ENCODE measurements at regions not wholly inside any gene's neighbourhood (a gene's known extent, or its start where the extent isn't known, plus 50 kb on each side); places are given as distances from the start of the nearest gene placed in this dataset.

- no peak for DNase-seq
Measured at GRCh38 chr1:77632216-77632615, 50.2 kb downstream of the ZZZ3 start.

- DNase-seq = no peak
Measured at GRCh38 chr1:77631751-77632150, 50.7 kb downstream of the ZZZ3 start.

DNA sequence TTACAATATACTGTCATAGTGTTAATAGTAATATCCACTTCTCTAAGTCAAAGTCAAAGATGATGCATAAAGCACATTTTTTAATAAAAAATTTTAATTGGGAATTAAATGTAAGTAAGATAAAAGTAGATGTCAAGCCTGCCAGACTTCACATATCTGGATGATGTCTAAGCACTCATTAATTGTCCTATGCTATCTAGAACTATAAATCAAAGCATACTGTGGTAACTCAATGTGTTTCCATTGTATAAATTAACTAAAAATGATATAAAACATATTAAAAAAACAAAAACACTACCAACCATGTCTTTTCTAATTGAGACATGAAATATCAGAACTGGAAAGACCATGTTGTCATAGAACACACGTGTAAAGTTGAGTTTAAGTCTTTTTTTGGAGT lies 51.2 kb downstream of the ZZZ3 start:
- no peak for DNase-seq

GRCh38 chr1:77627978-77628570 lies 54.4 kb downstream of the ZZZ3 start:
- DNase-seq = no peak

- peak; percentile 32 for DNase-seq
Measured at GRCh38 chr1:77625250-77625649, 57.2 kb downstream of the ZZZ3 start.

GRCh38 chr1:77624102-77624501 lies 58.4 kb downstream of the ZZZ3 start:
- peak; percentile 53 for DNase-seq

- no peak for DNase-seq
Measured at GRCh38 chr1:77623066-77623465, 59.4 kb downstream of the ZZZ3 start.

DNA sequence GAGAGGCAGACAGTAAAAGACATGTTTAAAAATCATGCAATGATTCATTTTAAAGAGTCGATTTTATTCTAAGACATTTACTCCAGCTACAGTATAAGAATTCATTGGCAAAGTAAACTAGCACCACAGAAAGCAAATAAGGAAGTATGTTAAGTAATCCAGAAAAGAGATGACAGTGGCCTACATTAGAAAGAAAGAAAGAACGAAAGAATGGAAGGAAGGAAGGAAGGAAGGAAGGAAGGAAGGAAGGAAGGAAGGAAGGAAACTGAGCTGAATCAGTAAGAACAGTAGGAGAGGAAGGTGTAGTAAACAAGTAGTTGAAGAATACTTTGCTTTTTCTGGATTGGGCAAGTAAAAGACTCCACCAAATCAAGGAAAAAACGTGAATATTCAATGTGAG lies 62.2 kb downstream of the ZZZ3 start:
- no peak for DNase-seq

- DNase-seq = no peak
Measured at GRCh38 chr1:77614037-77614436, 68.4 kb downstream of the ZZZ3 start.
